Stimulated activated CD4-positive, alpha-beta T cell treated with anti-CD3 and anti-CD28 coated beads, Interleukin-15, amount 100 ng/mL, for 48 hours (primary cell): ENCODE measurements at regions not wholly inside any gene's neighbourhood (a gene's known extent, or its start where the extent isn't known, plus 50 kb on each side); places are given as distances from the start of the nearest gene placed in this dataset.

Experiments
- DNase-seq, 2 donors: peaks; one replicate each; pipeline ENCODE4 v3.0.0-alpha.2; 2020; ENCODE audit warnings: low read depth in 2 of 2

GRCh38 chr15:85307687-85308045 is 72.7 kb upstream of the AKAP13 start:
- no peak for DNase-seq

- DNase-seq, result no peak
Measured at GRCh38 chr15:85311647-85312046, 68.8 kb upstream of the AKAP13 start.

GRCh38 chr15:85312486-85312885 is 67.9 kb upstream of the AKAP13 start:
- no peak for DNase-seq

GRCh38 chr15:85312929-85313331 is 67.5 kb upstream of the AKAP13 start:
- DNase-seq, result no peak

GRCh38 chr15:85313339-85313738 is 67.1 kb upstream of the AKAP13 start:
- DNase-seq, result no peak

GRCh38 chr15:85314146-85314545 is 66.3 kb upstream of the AKAP13 start:
- DNase-seq, result no peak

GRCh38 chr15:85314633-85315032 is 65.8 kb upstream of the AKAP13 start:
- DNase-seq, result no peak

- DNase-seq, result no peak
Measured at GRCh38 chr15:85316244-85316934, 64.0 kb upstream of the AKAP13 start.

GRCh38 chr15:85318048-85318731 is 62.2 kb upstream of the AKAP13 start:
- no peak for DNase-seq

GRCh38 chr15:85318732-85319076 is 61.7 kb upstream of the AKAP13 start:
- no peak for DNase-seq

- DNase-seq, result no peak
Measured at GRCh38 chr15:85324202-85324601, 56.2 kb upstream of the AKAP13 start.

GRCh38 chr15:85325834-85326233 is 54.6 kb upstream of the AKAP13 start:
- DNase-seq, result no peak

GRCh38 chr15:85326291-85326690 is 54.1 kb upstream of the AKAP13 start:
- DNase-seq, result no peak

GRCh38 chr15:85327820-85328219 is 52.6 kb upstream of the AKAP13 start:
- DNase-seq, result no peak

GRCh38 chr15:85329561-85330422 is 50.6 kb upstream of the AKAP13 start:
- peak in 1 of 2 donors; percentile 5 for DNase-seq
